ENCODE measurements at regions not wholly inside any gene's neighbourhood (a gene's known extent, or its start where the extent isn't known, plus 50 kb on each side); places are given as distances from the start of the nearest gene placed in this dataset.
"Not testable (repeated sequence)": the region's sequence is repeated elsewhere in the genome, so short reads cannot be mapped to it uniquely, and the experiment has no call there.

- DNase-seq (ENCODE audit: low read depth in 4 of 4, low spot score in 2 of 4) = no peak
These were observed 224.4 kb upstream of the RXFP2 start for GRCh38 chr13:31514932-31515331.

GRCh38 chr13:31515427-31515826 lies 223.9 kb upstream of the RXFP2 start:
- DNase-seq (ENCODE audit: low read depth in 4 of 4, low spot score in 2 of 4) = no peak

GRCh38 chr13:31517599-31517998 lies 221.7 kb upstream of the RXFP2 start:
- DNase-seq (ENCODE audit: low read depth in 4 of 4, low spot score in 2 of 4) = no peak

- DNase-seq (ENCODE audit: low read depth in 4 of 4, low spot score in 2 of 4) = no peak
These were observed 220.7 kb upstream of the RXFP2 start for GRCh38 chr13:31518645-31519044.

GRCh38 chr13:31521435-31521834 lies 217.9 kb upstream of the RXFP2 start:
- no peak for DNase-seq (ENCODE audit: low read depth in 4 of 4, low spot score in 2 of 4)

- DNase-seq (ENCODE audit: low read depth in 4 of 4, low spot score in 2 of 4) = no peak
These were observed 216.9 kb upstream of the RXFP2 start for GRCh38 chr13:31522396-31522795.

GRCh38 chr13:31528176-31528575 lies 211.2 kb upstream of the RXFP2 start:
- DNase-seq (ENCODE audit: low read depth in 4 of 4, low spot score in 2 of 4) = no peak

GRCh38 chr13:31528758-31529157 lies 210.6 kb upstream of the RXFP2 start:
- DNase-seq (ENCODE audit: low read depth in 4 of 4, low spot score in 2 of 4) = no peak

- DNase-seq (ENCODE audit: low read depth in 4 of 4, low spot score in 2 of 4) = no peak
These were observed 208.4 kb upstream of the RXFP2 start for GRCh38 chr13:31530922-31531321.

- DNase-seq (ENCODE audit: low read depth in 4 of 4, low spot score in 2 of 4) = no peak
These were observed 202.3 kb upstream of the RXFP2 start for GRCh38 chr13:31537052-31537451.

- no peak for DNase-seq (ENCODE audit: low read depth in 4 of 4, low spot score in 2 of 4)
These were observed 201.0 kb upstream of the RXFP2 start for GRCh38 chr13:31538067-31539042.

GRCh38 chr13:31540281-31540680 lies 199.0 kb upstream of the RXFP2 start:
- no peak for DNase-seq (ENCODE audit: low read depth in 4 of 4, low spot score in 2 of 4)

- no peak for DNase-seq (ENCODE audit: low read depth in 4 of 4, low spot score in 2 of 4)
These were observed 196.1 kb upstream of the RXFP2 start for GRCh38 chr13:31543190-31543589.

- DNase-seq (ENCODE audit: low read depth in 4 of 4, low spot score in 2 of 4) = no peak
These were observed 193.7 kb upstream of the RXFP2 start for GRCh38 chr13:31545616-31546015.

- DNase-seq (ENCODE audit: low read depth in 4 of 4, low spot score in 2 of 4) = no peak
These were observed 182.9 kb upstream of the RXFP2 start for GRCh38 chr13:31556376-31556775.

- not testable (repeated sequence) for DNase-seq (ENCODE audit: low read depth in 4 of 4, low spot score in 2 of 4)
These were observed 155.1 kb upstream of the RXFP2 start for GRCh38 chr13:31584221-31584620.

GRCh38 chr13:31587698-31588266 lies 151.5 kb upstream of the RXFP2 start:
- DNase-seq (ENCODE audit: low read depth in 4 of 4, low spot score in 2 of 4) = no peak

- DNase-seq (ENCODE audit: low read depth in 4 of 4, low spot score in 2 of 4) = no peak
These were observed 151.0 kb upstream of the RXFP2 start for GRCh38 chr13:31588316-31588715.

GRCh38 chr13:31588893-31589292 lies 150.4 kb upstream of the RXFP2 start:
- no peak for DNase-seq (ENCODE audit: low read depth in 4 of 4, low spot score in 2 of 4)

- DNase-seq (ENCODE audit: low read depth in 4 of 4, low spot score in 2 of 4) = no peak
These were observed 147.6 kb upstream of the RXFP2 start for GRCh38 chr13:31591642-31592233.

GRCh38 chr13:31594056-31594455 lies 145.3 kb upstream of the RXFP2 start:
- DNase-seq (ENCODE audit: low read depth in 4 of 4, low spot score in 2 of 4) = no peak

- no peak for DNase-seq (ENCODE audit: low read depth in 4 of 4, low spot score in 2 of 4)
These were observed 143.8 kb upstream of the RXFP2 start for GRCh38 chr13:31595563-31595962.
